Body of pancreas (tissue), 4 donors: ENCODE measurements at regions not wholly inside any gene's neighbourhood (a gene's known extent, or its start where the extent isn't known, plus 50 kb on each side); places are given as distances from the start of the nearest gene placed in this dataset.

ENCODE experiments used
- POLR2A ChIP-seq, 3 donors: fragments of 450-650 bp; IDR thresholded peaks; one replicate each; pipeline ENCODE4 v1.6.1; 2016; ENCODE audit warnings: antibody characterized with exemption in 3 of 3, mild to moderate bottlenecking in 2 of 3
- TF ChIP-seq, protein P1 (sequence below), 7 experiments: fragments of 450-650 bp in 4 of 7; fragments of 200-600 bp in 3 of 7; sonication (generic) in 3 of 7; IDR thresholded peaks; one replicate each; pipeline ENCODE4 v1.5.1; 2016 to 2019; ENCODE audit warnings: antibody characterized with exemption in 7 of 7

DNA sequence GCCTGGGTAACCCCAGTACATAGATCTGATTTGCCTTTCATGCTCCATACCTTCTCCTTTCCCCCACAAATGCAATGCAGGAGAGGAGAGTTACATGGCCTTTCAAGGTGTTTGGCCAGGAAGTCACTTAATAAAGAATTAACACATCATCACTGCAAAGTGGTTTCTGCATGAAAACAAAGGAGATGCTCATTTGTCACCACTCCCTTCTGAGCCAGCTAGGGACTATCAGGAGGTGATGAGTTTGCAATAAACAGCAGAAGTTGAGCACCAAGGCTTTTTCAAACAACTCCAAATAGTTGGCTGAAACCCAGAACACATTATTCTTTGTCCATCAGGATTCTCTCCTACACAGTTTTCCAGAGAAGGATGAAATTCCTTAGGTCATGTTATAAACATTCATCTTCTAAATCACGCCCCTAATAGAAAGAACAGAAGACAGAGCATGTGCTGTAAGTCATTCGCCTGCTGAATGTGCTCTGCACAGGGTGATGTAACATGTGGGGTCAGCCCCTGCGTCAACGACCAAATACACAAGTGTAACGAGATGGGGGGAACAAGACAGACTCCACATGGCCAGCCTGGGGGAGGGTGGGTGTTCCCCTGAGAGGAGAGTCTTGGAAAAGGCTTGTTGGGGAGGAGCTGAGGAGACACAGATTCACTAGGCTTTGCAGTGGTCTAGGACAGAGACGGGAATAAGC is 87.3 kb upstream of the RMDN2 start:
- TF ChIP-seq, protein P1, sequence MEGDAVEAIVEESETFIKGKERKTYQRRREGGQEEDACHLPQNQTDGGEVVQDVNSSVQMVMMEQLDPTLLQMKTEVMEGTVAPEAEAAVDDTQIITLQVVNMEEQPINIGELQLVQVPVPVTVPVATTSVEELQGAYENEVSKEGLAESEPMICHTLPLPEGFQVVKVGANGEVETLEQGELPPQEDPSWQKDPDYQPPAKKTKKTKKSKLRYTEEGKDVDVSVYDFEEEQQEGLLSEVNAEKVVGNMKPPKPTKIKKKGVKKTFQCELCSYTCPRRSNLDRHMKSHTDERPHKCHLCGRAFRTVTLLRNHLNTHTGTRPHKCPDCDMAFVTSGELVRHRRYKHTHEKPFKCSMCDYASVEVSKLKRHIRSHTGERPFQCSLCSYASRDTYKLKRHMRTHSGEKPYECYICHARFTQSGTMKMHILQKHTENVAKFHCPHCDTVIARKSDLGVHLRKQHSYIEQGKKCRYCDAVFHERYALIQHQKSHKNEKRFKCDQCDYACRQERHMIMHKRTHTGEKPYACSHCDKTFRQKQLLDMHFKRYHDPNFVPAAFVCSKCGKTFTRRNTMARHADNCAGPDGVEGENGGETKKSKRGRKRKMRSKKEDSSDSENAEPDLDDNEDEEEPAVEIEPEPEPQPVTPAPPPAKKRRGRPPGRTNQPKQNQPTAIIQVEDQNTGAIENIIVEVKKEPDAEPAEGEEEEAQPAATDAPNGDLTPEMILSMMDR (IDR thresholded peaks at IDR 0.05), result no peak
- TF ChIP-seq POLR2A (IDR thresholded peaks at IDR 0.05), result no peak
